Activated CD4-positive, alpha-beta T cell treated with anti-CD3 and anti-CD28 coated beads, Interleukin-2, Interleukin-6, amounts not matched to agents 100 ng/mL and 50 ng/mL, durations not matched to agents 16 hours and 8 hours (primary cell): ENCODE measurements at regions not wholly inside any gene's neighbourhood (a gene's known extent, or its start where the extent isn't known, plus 50 kb on each side); places are given as distances from the start of the nearest gene placed in this dataset.
A peak's percentile ranks its signal among the peaks of the same experiment; 100 is the strongest.

ENCODE experiments used
- DNase-seq: peaks from one replicate; pipeline ENCODE4 v3.0.0-alpha.2; 2020

GRCh38 chrX:42725196-42725595 is 52.8 kb downstream of the PPP1R2C start:
- no peak for DNase-seq

- DNase-seq, result no peak
These were observed 57.8 kb downstream of the PPP1R2C start for GRCh38 chrX:42720209-42720608.

- no peak for DNase-seq
These were observed 62.2 kb downstream of the PPP1R2C start for GRCh38 chrX:42715701-42716262.

- peak; percentile 34 for DNase-seq
These were observed 62.8 kb downstream of the PPP1R2C start for GRCh38 chrX:42714981-42715700.

GRCh38 chrX:42710452-42710851 is 67.5 kb downstream of the PPP1R2C start:
- no peak for DNase-seq

GRCh38 chrX:42708222-42708621 is 69.7 kb downstream of the PPP1R2C start:
- DNase-seq, result no peak

GRCh38 chrX:42707742-42708141 is 70.2 kb downstream of the PPP1R2C start:
- DNase-seq, result no peak

- peak; percentile 3 for DNase-seq
These were observed 73.5 kb downstream of the PPP1R2C start for GRCh38 chrX:42704454-42704853.

- DNase-seq, result no peak
These were observed 80.4 kb downstream of the PPP1R2C start for GRCh38 chrX:42697544-42697943.

GRCh38 chrX:42696536-42697124 is 81.3 kb downstream of the PPP1R2C start:
- no peak for DNase-seq

GRCh38 chrX:42695800-42696358 is 82.1 kb downstream of the PPP1R2C start:
- no peak for DNase-seq

GRCh38 chrX:42694260-42694815 is 83.6 kb downstream of the PPP1R2C start:
- peak; percentile 23 for DNase-seq

- no peak for DNase-seq
These were observed 86.8 kb downstream of the PPP1R2C start for GRCh38 chrX:42691196-42691595.

- no peak for DNase-seq
These were observed 91.3 kb downstream of the PPP1R2C start for GRCh38 chrX:42686706-42687105.

GRCh38 chrX:42686296-42686695 is 91.7 kb downstream of the PPP1R2C start:
- DNase-seq, result no peak

- no peak for DNase-seq
These were observed 93.9 kb downstream of the PPP1R2C start for GRCh38 chrX:42684065-42684464.

GRCh38 chrX:42680666-42681065 is 97.3 kb downstream of the PPP1R2C start:
- no peak for DNase-seq

- no peak for DNase-seq
These were observed 99.8 kb downstream of the PPP1R2C start for GRCh38 chrX:42678133-42678532.

GRCh38 chrX:42673301-42673810 is 104.6 kb downstream of the PPP1R2C start:
- no peak for DNase-seq

- DNase-seq, result no peak
These were observed 113.3 kb downstream of the PPP1R2C start for GRCh38 chrX:42664680-42665079.

GRCh38 chrX:42628471-42628870 is 149.5 kb downstream of the PPP1R2C start:
- no peak for DNase-seq

- no peak for DNase-seq
These were observed 150.1 kb downstream of the PPP1R2C start for GRCh38 chrX:42627891-42628290.

GRCh38 chrX:42624524-42624923 is 153.4 kb downstream of the PPP1R2C start:
- DNase-seq, result no peak

- DNase-seq, result no peak
These were observed 158.9 kb downstream of the PPP1R2C start for GRCh38 chrX:42619068-42619467.
